HAP-1 (cell line): ENCODE measurements at regions not wholly inside any gene's neighbourhood (a gene's known extent, or its start where the extent isn't known, plus 50 kb on each side); places are given as distances from the start of the nearest gene placed in this dataset.

Experiments used
- DNase-seq, 2 experiments: peaks; one replicate each; pipeline ENCODE4 v3.0.0-alpha.2; 2016 to 2020; ENCODE audit warnings: low spot score in 2 of 2
- H3K27me3 ChIP-seq: fragments of 250-450 bp; sonication (Bioruptor Pico); 2 replicates; pipeline ENCODE4 v1.5.1; 2020; ENCODE audit warnings: low read depth, mild to moderate bottlenecking, moderate library complexity
- H3K36me3 ChIP-seq: fragments of 250-450 bp; sonication (Bioruptor Pico); replicated peaks from 2 replicates; pipeline ENCODE4 v1.5.1; 2020; ENCODE audit warnings: mild to moderate bottlenecking
- H3K4me1 ChIP-seq: fragments of 250-450 bp; sonication (Bioruptor Pico); 2 replicates; pipeline ENCODE4 v1.5.1; 2020; ENCODE audit warnings: mild to moderate bottlenecking
- H3K4me3 ChIP-seq: fragments of 250-450 bp; sonication (Bioruptor Pico); 2 replicates; pipeline ENCODE4 v1.5.1; 2020; ENCODE audit warnings: mild to moderate bottlenecking, moderate library complexity
- H3K9me3 ChIP-seq: fragments of 250-450 bp; sonication (Bioruptor Pico); 2 replicates; pipeline ENCODE4 v1.5.1; 2020; ENCODE audit warnings: mild to moderate bottlenecking, moderate library complexity
- in situ Hi-C: fragments of 300-500 bp; cut with MboI; formaldehyde crosslinking; loops from 3 replicates; pipeline ENCODE4 v1.14.3; 2020; ENCODE audit warnings: low sequenced_read_pairs, inconsistent platforms, mixed read lengths

DNA sequence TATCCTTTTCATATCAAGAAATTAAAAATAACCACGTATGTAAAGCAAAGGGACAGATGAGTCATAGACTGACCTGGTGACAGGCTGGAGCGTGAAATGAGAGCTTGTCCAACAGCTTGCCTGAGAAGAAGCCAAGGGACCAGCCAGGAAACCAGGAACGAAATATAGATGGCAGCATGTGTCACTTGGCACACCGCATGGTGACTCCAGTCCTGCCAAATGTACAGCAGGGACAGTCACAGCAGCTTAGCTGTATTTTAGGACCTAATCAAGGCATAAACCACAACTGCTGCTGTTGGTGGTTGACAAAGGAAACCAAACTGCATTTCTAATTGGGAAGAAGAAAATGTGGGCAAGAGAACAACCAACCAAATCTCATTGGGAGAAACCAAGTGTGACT is 755.0 kb downstream of the TFAP2A start:
- in situ Hi-C loops, result no loop called here

GRCh38 chr6:9657994-9658393 is 756.9 kb downstream of the TFAP2A start:
- Histone ChIP-seq H3K4me3 (no peak overlapping the region), H3K36me3 (no peaks in the 10 kb centered on the region), H3K4me1 (no peaks in the 10 kb centered on the region), H3K9me3 (no peaks in the 10 kb centered on the region), H3K27me3 (no peaks in the 10 kb centered on the region)
- in situ Hi-C loops, result no loop called here
- DNase-seq, result no peak

More for the DNA sequence above, 755.0 kb downstream of the TFAP2A start:
- H3K4me3 ChIP-seq, result no peak overlapping the region
- H3K4me1 ChIP-seq, result no peaks in the 10 kb centered on the region
- no peaks in the 10 kb centered on the region for H3K9me3 ChIP-seq
- no peak for DNase-seq
- no peaks in the 10 kb centered on the region for H3K27me3 ChIP-seq
- no peaks in the 10 kb centered on the region for H3K36me3 ChIP-seq

DNA sequence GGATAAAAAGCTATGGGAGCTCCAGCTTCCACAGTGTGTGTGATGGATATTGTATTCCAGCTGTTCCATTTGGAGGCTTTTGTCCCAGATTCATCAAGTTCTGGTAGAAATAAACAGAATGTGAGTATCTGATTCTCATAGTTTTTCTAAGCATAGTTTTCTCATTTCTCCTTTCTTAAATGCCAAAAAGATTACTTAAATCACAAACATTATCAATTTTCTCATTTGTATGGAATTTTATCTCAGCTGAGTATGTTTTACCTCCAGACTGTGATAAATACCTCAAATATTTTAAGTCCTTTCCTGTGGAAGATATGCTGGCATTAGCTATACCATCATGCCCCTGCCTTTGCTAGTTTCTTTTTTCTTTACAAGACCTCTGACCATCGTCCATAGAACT is 767.3 kb downstream of the TFAP2A start:
- DNase-seq, result no peak
- in situ Hi-C loops, result no loop called here
- H3K9me3 ChIP-seq, result no peaks in the 10 kb centered on the region
- H3K36me3 ChIP-seq, result no peaks in the 10 kb centered on the region
- H3K4me1 ChIP-seq, result no peaks in the 10 kb centered on the region
- no peaks in the 10 kb centered on the region for H3K27me3 ChIP-seq
- H3K4me3 ChIP-seq, result no peak overlapping the region

GRCh38 chr6:9647071-9647445 is 767.8 kb downstream of the TFAP2A start:
- in situ Hi-C loops, result no loop called here
- Histone ChIP-seq H3K27me3 (no peaks in the 10 kb centered on the region), H3K9me3 (no peaks in the 10 kb centered on the region), H3K4me1 (no peaks in the 10 kb centered on the region), H3K4me3 (no peak overlapping the region), H3K36me3 (no peaks in the 10 kb centered on the region)
- DNase-seq, result no peak

DNA sequence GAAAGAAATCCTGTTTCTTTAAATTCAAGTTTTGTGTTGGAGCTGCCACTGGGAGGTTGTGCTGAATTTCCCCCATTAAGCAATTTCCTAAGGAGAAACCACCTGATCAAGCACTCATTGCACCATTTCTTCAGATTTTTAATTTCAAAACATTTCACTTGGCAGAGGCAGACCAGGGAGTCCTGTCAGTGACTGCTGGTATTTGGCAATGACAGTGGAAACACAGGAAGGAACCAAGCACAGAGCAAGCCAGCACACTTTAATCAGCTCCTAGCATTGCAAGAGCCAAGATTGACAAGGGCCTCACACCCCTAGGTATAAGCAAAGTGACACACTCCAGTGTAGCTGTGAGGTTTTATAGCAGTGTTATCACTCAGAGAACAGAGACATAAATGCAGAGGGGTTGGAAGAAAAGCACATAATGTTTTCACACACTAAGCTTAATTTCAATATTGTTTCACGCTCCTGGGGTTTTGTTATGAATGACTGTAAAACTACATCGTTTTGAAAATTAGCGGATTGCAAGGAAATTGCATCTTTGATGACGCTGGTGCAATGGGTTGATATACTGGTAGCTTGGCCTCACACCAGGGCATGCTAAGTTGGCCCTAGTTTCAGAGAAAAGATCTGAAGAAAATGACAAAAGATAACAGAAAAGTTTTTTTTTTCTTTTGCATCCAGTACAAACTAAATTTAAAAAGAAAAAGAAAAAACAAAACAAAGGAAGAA is 768.4 kb downstream of the TFAP2A start:
- H3K36me3 ChIP-seq, result no peaks in the 10 kb centered on the region
- H3K27me3 ChIP-seq, result no peaks in the 10 kb centered on the region
- no peak for DNase-seq
- no peaks in the 10 kb centered on the region for H3K4me1 ChIP-seq
- in situ Hi-C loops, result no loop called here
- H3K9me3 ChIP-seq, result no peaks in the 10 kb centered on the region
- H3K4me3 ChIP-seq, result no peak overlapping the region

- Histone ChIP-seq H3K4me3 (no peak overlapping the region), H3K27me3 (no peaks in the 10 kb centered on the region), H3K4me1 (no peaks in the 10 kb centered on the region), H3K9me3 (no peaks in the 10 kb centered on the region), H3K36me3 (no peaks in the 10 kb centered on the region)
- no peak for DNase-seq
- in situ Hi-C loops, result no loop called here
Measured at GRCh38 chr6:9638861-9639260, 776.0 kb downstream of the TFAP2A start.

GRCh38 chr6:9634776-9635175 is 780.1 kb downstream of the TFAP2A start:
- Histone ChIP-seq H3K4me3 (no peak overlapping the region), H3K4me1 (no peaks in the 10 kb centered on the region), H3K27me3 (no peaks in the 10 kb centered on the region), H3K36me3 (no peaks in the 10 kb centered on the region), H3K9me3 (no peaks in the 10 kb centered on the region)
- peak in 1 of 2 experiments; percentile 14 for DNase-seq
- in situ Hi-C loops, result no loop called here

DNA sequence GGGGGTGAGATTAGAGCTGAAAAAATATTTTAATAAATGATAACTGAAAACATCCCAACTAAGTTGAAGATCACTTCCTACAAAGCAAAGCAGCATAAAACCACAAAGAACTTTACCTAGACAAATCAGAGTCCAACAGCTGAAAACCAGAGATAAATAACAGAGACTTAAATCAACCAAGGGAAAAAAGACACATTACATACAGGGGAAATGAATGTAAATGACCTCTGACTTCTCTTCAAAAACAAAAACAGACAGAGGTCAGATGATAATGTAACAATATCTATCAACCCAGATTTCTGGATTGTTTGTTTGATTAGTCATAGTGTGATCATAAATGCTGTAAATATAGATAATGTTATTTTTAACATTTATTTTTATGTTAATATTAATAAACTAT is 782.8 kb downstream of the TFAP2A start:
- no peak overlapping the region for H3K4me3 ChIP-seq
- in situ Hi-C loops, result no loop called here
- no peaks in the 10 kb centered on the region for H3K36me3 ChIP-seq
- no peak for DNase-seq
- no peaks in the 10 kb centered on the region for H3K27me3 ChIP-seq
- H3K9me3 ChIP-seq, result no peaks in the 10 kb centered on the region
- no peaks in the 10 kb centered on the region for H3K4me1 ChIP-seq

- DNase-seq, result no peak
- in situ Hi-C loops, result no loop called here
- Histone ChIP-seq H3K27me3 (no peaks in the 10 kb centered on the region), H3K4me3 (no peak overlapping the region), H3K4me1 (no peaks in the 10 kb centered on the region), H3K36me3 (no peaks in the 10 kb centered on the region), H3K9me3 (no peaks in the 10 kb centered on the region)
Measured at GRCh38 chr6:9628819-9629218, 786.1 kb downstream of the TFAP2A start.

GRCh38 chr6:9627916-9628315 is 787.0 kb downstream of the TFAP2A start:
- in situ Hi-C loops, result no loop called here
- H3K36me3 ChIP-seq, result no peaks in the 10 kb centered on the region
- H3K4me3 ChIP-seq, result no peak overlapping the region
- no peaks in the 10 kb centered on the region for H3K4me1 ChIP-seq
- H3K9me3 ChIP-seq, result no peaks in the 10 kb centered on the region
- no peaks in the 10 kb centered on the region for H3K27me3 ChIP-seq
- no peak for DNase-seq

DNA sequence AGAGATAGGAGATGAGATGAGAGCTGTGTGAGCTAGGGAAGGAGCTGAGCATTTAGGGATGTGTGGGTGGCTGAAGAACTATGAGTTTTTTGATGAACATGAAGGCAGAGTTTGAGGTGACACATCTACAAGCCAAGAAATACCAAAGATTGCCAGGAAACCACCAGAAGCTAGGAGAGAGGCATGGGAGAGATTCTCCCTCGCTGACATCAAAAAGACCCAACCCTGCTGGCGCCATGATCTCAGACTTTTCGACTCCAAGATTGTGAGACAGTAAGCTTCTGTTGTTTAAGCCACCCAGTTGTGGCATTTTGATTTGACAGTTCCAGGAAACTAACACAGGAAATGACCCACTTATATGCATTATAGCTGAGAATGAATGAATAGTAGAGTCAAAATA is 790.9 kb downstream of the TFAP2A start:
- H3K4me1 ChIP-seq, result no peaks in the 10 kb centered on the region
- in situ Hi-C loops, result no loop called here
- no peak overlapping the region for H3K4me3 ChIP-seq
- no peaks in the 10 kb centered on the region for H3K9me3 ChIP-seq
- DNase-seq, result no peak
- no peaks in the 10 kb centered on the region for H3K27me3 ChIP-seq
- no peaks in the 10 kb centered on the region for H3K36me3 ChIP-seq

DNA sequence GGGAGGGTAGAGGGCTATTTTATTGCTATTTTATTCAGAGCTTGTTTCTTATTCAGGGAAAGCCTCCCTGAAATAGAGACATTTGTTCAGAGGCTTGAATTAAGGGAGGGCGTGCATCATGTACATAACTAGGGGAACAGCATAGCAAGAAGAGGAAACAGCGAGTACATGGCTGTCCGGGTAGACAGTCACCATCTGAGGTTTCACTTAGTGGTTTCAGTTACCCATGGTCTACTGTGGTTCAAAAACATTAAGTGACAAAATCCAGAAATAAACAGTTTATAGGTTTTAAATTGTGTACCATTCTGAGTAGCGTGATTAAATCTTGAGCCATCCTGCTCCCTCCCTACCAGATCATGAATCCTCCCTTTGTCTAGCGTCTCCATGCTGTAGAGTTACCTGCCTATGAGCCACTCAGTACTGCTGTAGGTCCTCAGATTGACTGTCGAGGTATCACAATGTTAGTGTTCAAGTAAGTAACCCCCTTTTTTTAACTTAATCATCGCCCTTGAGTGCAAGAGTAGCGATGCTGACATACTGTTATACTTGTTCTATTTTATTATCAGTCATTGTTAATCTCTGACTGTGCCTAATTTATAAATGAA is 791.5 kb downstream of the TFAP2A start:
- Histone ChIP-seq H3K36me3 (no peaks in the 10 kb centered on the region), H3K27me3 (no peaks in the 10 kb centered on the region), H3K4me3 (no peak overlapping the region), H3K4me1 (no peaks in the 10 kb centered on the region), H3K9me3 (no peaks in the 10 kb centered on the region)
- in situ Hi-C loops, result no loop called here
- no peak for DNase-seq

- H3K4me1 ChIP-seq, result no peaks in the 10 kb centered on the region
- no peaks in the 10 kb centered on the region for H3K36me3 ChIP-seq
- no peaks in the 10 kb centered on the region for H3K9me3 ChIP-seq
- no peak for DNase-seq
- in situ Hi-C loops, result no loop called here
- H3K4me3 ChIP-seq, result no peak overlapping the region
- H3K27me3 ChIP-seq, result no peaks in the 10 kb centered on the region
Measured at GRCh38 chr6:9621276-9621675, 793.6 kb downstream of the TFAP2A start.

DNA sequence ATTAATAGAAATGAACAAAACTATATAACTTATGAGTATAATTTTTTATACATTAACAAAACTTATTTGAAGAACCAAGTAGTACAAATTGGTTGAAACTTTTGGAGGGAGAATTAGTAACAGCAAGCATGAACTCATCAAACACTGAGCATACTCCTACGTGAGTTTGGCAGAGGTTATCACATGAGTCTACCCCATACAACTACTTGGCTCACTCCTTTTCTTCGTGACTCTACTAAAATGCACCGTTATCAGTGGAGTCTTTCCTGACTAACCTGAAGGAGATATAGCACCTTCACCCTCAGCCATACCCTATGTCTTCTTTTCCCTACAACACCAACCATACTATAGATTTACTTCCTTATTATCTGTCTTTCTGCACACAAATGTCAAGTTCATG is 794.2 kb downstream of the TFAP2A start:
- no peaks in the 10 kb centered on the region for H3K27me3 ChIP-seq
- H3K4me3 ChIP-seq, result no peak overlapping the region
- in situ Hi-C loops, result no loop called here
- H3K36me3 ChIP-seq, result no peaks in the 10 kb centered on the region
- H3K9me3 ChIP-seq, result no peaks in the 10 kb centered on the region
- DNase-seq, result no peak
- no peaks in the 10 kb centered on the region for H3K4me1 ChIP-seq

- Histone ChIP-seq H3K9me3 (no peaks in the 10 kb centered on the region), H3K27me3 (no peaks in the 10 kb centered on the region), H3K4me1 (no peaks in the 10 kb centered on the region), H3K4me3 (no peak overlapping the region), H3K36me3 (no peaks in the 10 kb centered on the region)
- in situ Hi-C loops, result no loop called here
- DNase-seq, result no peak
Measured at GRCh38 chr6:9620263-9620662, 794.6 kb downstream of the TFAP2A start.
